Spleen (tissue), 7 donors: ENCODE measurements at regions not wholly inside any gene's neighbourhood (a gene's known extent, or its start where the extent isn't known, plus 50 kb on each side); places are given as distances from the start of the nearest gene placed in this dataset.

ENCODE experiments used
- CTCF ChIP-seq, 11 experiments: fragments of 200-600 bp in 7 of 11; fragments of 450-650 bp in 4 of 11; sonication (generic) in 4 of 11; IDR thresholded peaks in 8 of 11; conservative IDR thresholded peaks in 3 of 11; 1 replicate in 7 of 11; 2 replicates in 4 of 11; pipeline versions ENCODE4 v1.4.0 to v1.8.0; 2016 to 2021; ENCODE audit warnings: antibody characterized with exemption in 11 of 11, inconsistent platforms in 4 of 11, mild to moderate bottlenecking in 1 of 11
- POLR2A ChIP-seq, 3 donors: fragments of 450-650 bp; IDR thresholded peaks; one replicate each; pipeline ENCODE4 v1.5.1; 2017; ENCODE audit warnings: antibody characterized with exemption in 3 of 3, mild to moderate bottlenecking in 1 of 3
- donor health status: DM: no; HTN: no; CAD: no; lungs with moderate emphysema.
- donor health status: DM: no; HTN: no; CAD: no.
- donor health status: DM: no; HTN: no; CAD: no.

GRCh38 chr6:71727632-71728294 lies 158.6 kb upstream of the RIMS1 start:
- no peak for TF ChIP-seq CTCF (IDR thresholded peaks at IDR 0.05 in 8 of 11, conservative IDR thresholded peaks at IDR 0.05 in 3 of 11)
- TF ChIP-seq POLR2A (IDR thresholded peaks at IDR 0.05), result no peak
